Endodermal cell (in vitro differentiated cells): ENCODE measurements at regions not wholly inside any gene's neighbourhood (a gene's known extent, or its start where the extent isn't known, plus 50 kb on each side); places are given as distances from the start of the nearest gene placed in this dataset.

ENCODE experiments used
- DNase-seq: peaks from one replicate; pipeline ENCODE4 v3.0.0-alpha.2; 2017
- H3K27ac ChIP-seq: 2 replicates; pipeline ENCODE4 v1.5.1; 2013; ENCODE audit warnings: mild to moderate bottlenecking, low read depth, low read length, moderate library complexity
- H3K27me3 ChIP-seq: 2 replicates; pipeline ENCODE4 v1.6.1; 2013; ENCODE audit warnings: mild to moderate bottlenecking, low read length, moderate library complexity; ENCODE audit not compliant: insufficient read depth, control insufficient read depth, poor library complexity, severe bottlenecking
- H3K36me3 ChIP-seq: 2 replicates; pipeline ENCODE4 v1.7.0; 2013; ENCODE audit warnings: mild to moderate bottlenecking, low read length, moderate library complexity; ENCODE audit not compliant: control insufficient read depth, insufficient read depth
- H3K4me1 ChIP-seq: one replicate; pipeline ENCODE4 v1.7.0; 2013; ENCODE audit warnings: low read length; ENCODE audit not compliant: control insufficient read depth, insufficient read depth
- H3K4me3 ChIP-seq: 2 replicates; pipeline ENCODE4 v1.5.1; 2013; ENCODE audit warnings: mild to moderate bottlenecking, low read length, moderate library complexity
- H3K9ac ChIP-seq: 2 replicates; pipeline ENCODE4 v1.6.1; 2013; ENCODE audit warnings: mild to moderate bottlenecking, low read length, moderate library complexity; ENCODE audit not compliant: poor library complexity, severe bottlenecking; ENCODE audit errors: extremely low read depth
- H3K9me3 ChIP-seq: 2 replicates; pipeline ENCODE4 v1.6.1; 2013; ENCODE audit warnings: mild to moderate bottlenecking, low read length, moderate library complexity; ENCODE audit not compliant: control insufficient read depth
- H3K27ac Mint-ChIP-seq: 2 replicates; pipeline ENCODE4 v1.8.0; 2020; ENCODE audit warnings: mixed read lengths
- H3K27me3 Mint-ChIP-seq: 2 replicates; pipeline ENCODE4 v1.8.0; 2021; ENCODE audit warnings: mild to moderate bottlenecking, mixed read lengths; ENCODE audit not compliant: insufficient read depth
- H3K36me3 Mint-ChIP-seq: 2 replicates; pipeline ENCODE4 v1.8.0; 2020; ENCODE audit warnings: low read depth, mixed read lengths
- H3K4me1 Mint-ChIP-seq: 2 replicates; pipeline ENCODE4 v1.8.0; 2020; ENCODE audit warnings: mixed read lengths
- H3K4me3 Mint-ChIP-seq: 2 replicates; pipeline ENCODE4 v1.8.0; 2020; ENCODE audit warnings: mild to moderate bottlenecking, moderate library complexity, mixed read lengths
- H3K9me3 Mint-ChIP-seq: 2 replicates; pipeline ENCODE4 v1.8.0; 2020; ENCODE audit warnings: mild to moderate bottlenecking, mixed read lengths
- WGBS, 2 experiments: methylation state at CpG; one replicate each; pipeline versions ENCODE4 v1.1.5 to v1.1.7; 2013; ENCODE audit warnings: missing lambda C conversion rate in 2 of 2, mixed read lengths in 1 of 2; ENCODE audit not compliant: insufficient coverage in 1 of 2, insufficient read length in 1 of 2; 5-methylcytosine and 5-hydroxymethylcytosine counted together
- TF ChIP-seq, protein P1 (sequence below): fragments of 200-600 bp; sonication (generic); conservative IDR thresholded peaks from 2 replicates; pipeline ENCODE4 v1.5.0; 2021; ENCODE audit warnings: antibody characterized with exemption, mild to moderate bottlenecking

DNA sequence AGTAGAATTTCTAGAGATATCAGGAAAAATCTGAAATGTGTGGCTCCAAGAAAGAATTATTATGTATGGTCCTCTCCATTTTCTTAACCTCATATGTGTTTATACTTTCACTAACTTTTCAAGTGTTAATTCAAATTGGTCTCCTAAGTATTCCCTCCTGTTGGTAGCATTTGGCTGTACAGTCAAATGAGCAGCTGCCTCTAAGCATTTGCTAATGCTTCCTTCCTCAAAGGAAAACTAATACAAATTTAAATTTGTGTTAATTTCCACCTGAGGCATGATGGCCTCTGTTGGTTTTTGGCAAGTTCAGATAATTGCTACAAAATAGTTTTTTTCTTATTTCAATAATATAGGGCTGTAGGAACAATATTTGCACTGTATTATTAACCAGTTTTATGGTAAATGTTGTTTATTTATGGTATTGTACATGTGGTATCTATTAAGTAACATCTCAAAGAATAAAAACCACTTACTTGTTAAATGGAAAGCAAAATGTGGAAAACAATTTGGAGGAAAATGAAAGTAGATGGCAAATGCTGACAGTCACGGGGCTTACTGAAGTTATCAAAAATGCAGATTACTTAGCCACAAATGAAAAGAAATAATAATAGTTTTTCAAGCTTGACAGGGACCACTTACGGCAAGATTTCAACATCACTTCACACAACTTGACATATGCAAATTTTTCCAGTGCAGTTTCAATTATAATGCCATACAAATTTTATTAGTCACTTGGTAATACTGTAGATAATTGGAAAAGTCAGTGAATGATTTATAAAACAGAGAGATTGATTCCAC lies 299.3 kb upstream of the MEOX2 start:
- Mint-ChIP-seq H3K27me3 (no peaks in the 10 kb centered on the region), H3K4me3 (no peak overlapping the region), H3K9me3 (no peaks in the 10 kb centered on the region), H3K4me1 (no peaks in the 10 kb centered on the region), H3K27ac (no peak overlapping the region), H3K36me3 (no peaks in the 10 kb centered on the region)
- Histone ChIP-seq H3K9me3 (no peaks in the 10 kb centered on the region), H3K9ac (no peak overlapping the region), H3K27ac (no peak overlapping the region), H3K36me3 (no peaks in the 10 kb centered on the region), H3K4me3 (no peak overlapping the region), H3K4me1 (no peaks in the 10 kb centered on the region), H3K27me3 (no peaks in the 10 kb centered on the region)
- 96 to 100% methylated on average over 1 to 2 of the region's 2 CpGs for WGBS, 2 experiments
- TF ChIP-seq, protein P1, sequence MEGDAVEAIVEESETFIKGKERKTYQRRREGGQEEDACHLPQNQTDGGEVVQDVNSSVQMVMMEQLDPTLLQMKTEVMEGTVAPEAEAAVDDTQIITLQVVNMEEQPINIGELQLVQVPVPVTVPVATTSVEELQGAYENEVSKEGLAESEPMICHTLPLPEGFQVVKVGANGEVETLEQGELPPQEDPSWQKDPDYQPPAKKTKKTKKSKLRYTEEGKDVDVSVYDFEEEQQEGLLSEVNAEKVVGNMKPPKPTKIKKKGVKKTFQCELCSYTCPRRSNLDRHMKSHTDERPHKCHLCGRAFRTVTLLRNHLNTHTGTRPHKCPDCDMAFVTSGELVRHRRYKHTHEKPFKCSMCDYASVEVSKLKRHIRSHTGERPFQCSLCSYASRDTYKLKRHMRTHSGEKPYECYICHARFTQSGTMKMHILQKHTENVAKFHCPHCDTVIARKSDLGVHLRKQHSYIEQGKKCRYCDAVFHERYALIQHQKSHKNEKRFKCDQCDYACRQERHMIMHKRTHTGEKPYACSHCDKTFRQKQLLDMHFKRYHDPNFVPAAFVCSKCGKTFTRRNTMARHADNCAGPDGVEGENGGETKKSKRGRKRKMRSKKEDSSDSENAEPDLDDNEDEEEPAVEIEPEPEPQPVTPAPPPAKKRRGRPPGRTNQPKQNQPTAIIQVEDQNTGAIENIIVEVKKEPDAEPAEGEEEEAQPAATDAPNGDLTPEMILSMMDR: peak; percentile 49
- DNase-seq: no peak

DNA sequence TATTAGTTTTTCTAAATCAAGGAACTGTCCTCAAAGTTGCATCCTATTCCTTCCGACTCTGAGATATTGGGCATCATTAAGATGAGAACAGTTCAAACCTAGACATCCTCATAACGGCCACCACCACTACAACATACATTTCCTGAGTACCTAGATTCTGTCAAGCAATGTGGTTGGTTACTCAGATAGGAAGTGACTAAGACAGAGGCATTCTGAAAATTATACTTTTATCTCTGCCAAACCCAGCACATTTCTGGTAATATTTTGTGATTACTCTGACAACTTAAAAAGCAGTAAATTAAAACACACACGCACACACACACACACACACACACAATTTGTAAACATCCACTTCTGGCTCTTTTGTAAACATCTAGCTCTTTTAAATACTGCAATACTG lies 291.2 kb upstream of the MEOX2 start:
- no peaks in the 10 kb centered on the region for H3K4me1 Mint-ChIP-seq
- 82% methylated on average over 3 of the region's 3 CpGs; no CpG with 5 or more reads in 1 of the 2 experiments for WGBS, 2 experiments

DNA sequence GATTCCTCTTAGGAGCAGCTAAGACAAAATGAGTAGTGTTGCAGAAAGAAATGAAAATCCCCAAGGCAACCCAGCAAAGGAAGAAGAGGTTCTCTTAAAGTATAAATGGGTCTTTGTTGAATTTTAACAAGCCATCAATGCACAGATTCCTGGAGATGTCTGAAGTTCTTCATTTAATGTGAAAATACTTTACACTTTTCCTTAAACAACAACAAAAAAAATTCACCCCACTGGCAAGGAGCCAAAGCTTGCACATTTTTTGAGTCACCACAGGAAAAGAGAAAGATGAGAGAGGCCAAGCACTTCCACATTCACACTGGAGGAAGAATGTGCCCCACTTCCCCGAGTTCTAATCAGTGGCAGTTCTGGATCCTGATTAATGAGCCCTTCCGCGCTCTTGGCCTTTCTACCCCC lies 286.4 kb upstream of the MEOX2 start:
- Histone ChIP-seq H3K4me3 (no peak overlapping the region), H3K9ac (no peak overlapping the region), H3K36me3 (no peaks in the 10 kb centered on the region), H3K4me1 (no peaks in the 10 kb centered on the region), H3K9me3 (no peaks in the 10 kb centered on the region), H3K27ac (no peak overlapping the region), H3K27me3 (no peaks in the 10 kb centered on the region)
- Mint-ChIP-seq H3K27ac (no peak overlapping the region), H3K4me1 (no peaks in the 10 kb centered on the region), H3K27me3 (no peaks in the 10 kb centered on the region), H3K4me3 (no peak overlapping the region), H3K36me3 (no peaks in the 10 kb centered on the region), H3K9me3 (no peaks in the 10 kb centered on the region)
- DNase-seq: no peak
- WGBS, 2 experiments: 95% methylated on average over 3 of the region's 3 CpGs; no CpG with 5 or more reads in 1 of the 2 experiments
- TF ChIP-seq, protein P1: no peak

More for the DNA sequence above, 291.2 kb upstream of the MEOX2 start:
- no peaks in the 10 kb centered on the region for H3K4me1 ChIP-seq
- no peak overlapping the region for H3K27ac Mint-ChIP-seq
- no peaks in the 10 kb centered on the region for H3K9me3 Mint-ChIP-seq
- H3K9ac ChIP-seq: no peak overlapping the region
- H3K27me3 Mint-ChIP-seq: no peaks in the 10 kb centered on the region
- H3K4me3 Mint-ChIP-seq: no peak overlapping the region
- H3K4me3 ChIP-seq: no peak overlapping the region
- no peaks in the 10 kb centered on the region for H3K36me3 Mint-ChIP-seq
- no peak overlapping the region for H3K27ac ChIP-seq
- no peaks in the 10 kb centered on the region for H3K27me3 ChIP-seq
- H3K36me3 ChIP-seq: no peaks in the 10 kb centered on the region
- TF ChIP-seq, protein P1: no peak
- no peaks in the 10 kb centered on the region for H3K9me3 ChIP-seq
- DNase-seq: no peak
